ENCODE measurements at regions not wholly inside any gene's neighbourhood (a gene's known extent, or its start where the extent isn't known, plus 50 kb on each side); places are given as distances from the start of the nearest gene placed in this dataset.

- no peak for TF ChIP-seq CTCF (optimal IDR thresholded peaks at IDR 0.05 in 1 of 3, IDR thresholded peaks at IDR 0.05 in 1 of 3, conservative IDR thresholded peaks at IDR 0.05 in 1 of 3; ENCODE audit: extremely low read depth in 1 of 3, insufficient read depth in 2 of 3, low read length in 3 of 3)
- TF ChIP-seq EZH2 (IDR thresholded peaks at IDR 0.05; ENCODE audit: low read length) = no peak
Measured at GRCh38 chrX:6891404-6891803, 256.1 kb upstream of the STS start.

All from keratinocyte (primary cell).